KOPT-K1 (cell line): ENCODE measurements at regions not wholly inside any gene's neighbourhood (a gene's known extent, or its start where the extent isn't known, plus 50 kb on each side); places are given as distances from the start of the nearest gene placed in this dataset.

ENCODE experiments used
- H3K27ac ChIP-seq: fragments of 200-600 bp; sonication (generic); 2 replicates; pipeline ENCODE4 v1.5.1; 2016; ENCODE audit warnings: antibody characterized with exemption, mild to moderate bottlenecking, low read depth, low read length; ENCODE audit not compliant: poor library complexity, severe bottlenecking
- H3K36me3 ChIP-seq: fragments of 200-600 bp; sonication (generic); 2 replicates; pipeline ENCODE4 v1.5.1; 2017; ENCODE audit warnings: antibody characterized with exemption, mild to moderate bottlenecking, low read length, moderate library complexity; ENCODE audit not compliant: insufficient read depth
- H3K9me3 ChIP-seq: fragments of 200-600 bp; sonication (generic); 2 replicates; pipeline ENCODE4 v1.5.1; 2017; ENCODE audit warnings: antibody characterized with exemption, low read length, mild to moderate bottlenecking; ENCODE audit not compliant: insufficient read depth, poor library complexity, severe bottlenecking

- no peaks in the 10 kb centered on the region for H3K9me3 ChIP-seq
- H3K27ac ChIP-seq, result no peak overlapping the region
- no peaks in the 10 kb centered on the region for H3K36me3 ChIP-seq
Measured at GRCh38 chr22:27466229-27466628, 335.3 kb downstream of the MN1 start.

DNA sequence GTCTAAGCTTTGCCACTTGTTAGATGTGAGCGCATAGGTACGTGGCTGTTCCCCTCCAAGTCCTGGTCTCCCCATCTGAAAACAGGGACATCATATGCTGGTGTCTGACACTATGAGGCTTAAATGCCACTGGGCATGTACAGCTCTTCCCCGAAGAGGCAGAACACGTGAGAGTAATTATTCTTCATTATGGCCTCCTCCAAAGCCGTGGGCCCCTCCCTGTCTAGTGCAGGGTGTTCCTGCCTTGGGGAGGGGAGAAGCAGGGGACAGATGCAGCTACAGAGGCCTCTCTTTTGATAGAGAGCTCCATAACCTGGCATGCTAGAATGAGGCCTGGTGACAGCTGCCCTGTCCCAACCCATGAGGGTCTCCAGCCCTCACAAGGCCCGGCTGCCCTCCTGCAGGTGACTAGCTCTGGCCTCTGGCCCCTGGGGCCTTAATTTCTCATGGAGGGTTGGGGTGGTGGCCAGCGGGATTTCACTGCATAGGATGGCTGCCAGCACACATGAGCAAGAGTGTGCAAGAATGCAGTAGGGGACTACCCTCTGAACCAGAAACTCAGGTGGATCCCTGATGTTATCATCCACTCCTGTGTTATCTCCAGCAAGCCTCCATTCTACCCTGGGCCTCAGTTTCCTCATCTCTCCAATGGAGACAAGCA, 334.6 kb downstream of the MN1 start:
- Histone ChIP-seq H3K27ac (no peak overlapping the region), H3K9me3 (no peaks in the 10 kb centered on the region), H3K36me3 (no peaks in the 10 kb centered on the region)

GRCh38 chr22:27467711-27468110, 333.8 kb downstream of the MN1 start:
- no peaks in the 10 kb centered on the region for H3K9me3 ChIP-seq
- H3K27ac ChIP-seq, result no peak overlapping the region
- no peaks in the 10 kb centered on the region for H3K36me3 ChIP-seq

- Histone ChIP-seq H3K27ac (no peak overlapping the region), H3K9me3 (no peaks in the 10 kb centered on the region), H3K36me3 (no peaks in the 10 kb centered on the region)
Measured at GRCh38 chr22:27468712-27469111, 332.8 kb downstream of the MN1 start.

GRCh38 chr22:27470169-27470772, 331.3 kb downstream of the MN1 start:
- Histone ChIP-seq H3K9me3 (no peaks in the 10 kb centered on the region), H3K27ac (no peak overlapping the region), H3K36me3 (no peaks in the 10 kb centered on the region)

- Histone ChIP-seq H3K9me3 (no peaks in the 10 kb centered on the region), H3K36me3 (no peaks in the 10 kb centered on the region), H3K27ac (no peak overlapping the region)
Measured at GRCh38 chr22:27472975-27473374, 328.6 kb downstream of the MN1 start.

DNA sequence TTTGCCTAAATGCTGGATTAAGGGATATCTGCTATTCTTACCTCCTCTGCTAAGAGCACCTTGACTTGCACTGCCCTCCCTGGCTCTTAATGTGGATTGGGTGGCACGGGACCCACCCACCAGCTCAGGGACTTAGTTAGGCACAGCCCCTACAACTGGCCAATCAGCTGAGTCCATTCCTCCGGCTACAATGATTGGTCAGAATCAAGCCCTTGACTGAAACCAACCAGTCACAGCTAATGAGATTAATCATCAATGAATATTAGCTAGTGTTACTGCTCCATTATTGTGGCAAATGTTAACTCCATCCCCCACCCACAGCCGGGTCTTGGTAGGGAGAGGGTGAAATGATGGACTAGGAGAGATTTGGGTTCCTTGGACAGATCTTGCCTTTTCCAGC, 328.0 kb downstream of the MN1 start:
- Histone ChIP-seq H3K9me3 (no peaks in the 10 kb centered on the region), H3K27ac (no peak overlapping the region), H3K36me3 (no peaks in the 10 kb centered on the region)

GRCh38 chr22:27474112-27474571, 327.4 kb downstream of the MN1 start:
- no peaks in the 10 kb centered on the region for H3K9me3 ChIP-seq
- H3K36me3 ChIP-seq, result no peaks in the 10 kb centered on the region
- no peak overlapping the region for H3K27ac ChIP-seq

- H3K27ac ChIP-seq, result no peak overlapping the region
- no peaks in the 10 kb centered on the region for H3K9me3 ChIP-seq
- no peaks in the 10 kb centered on the region for H3K36me3 ChIP-seq
Measured at GRCh38 chr22:27474711-27475547, 326.6 kb downstream of the MN1 start.

DNA sequence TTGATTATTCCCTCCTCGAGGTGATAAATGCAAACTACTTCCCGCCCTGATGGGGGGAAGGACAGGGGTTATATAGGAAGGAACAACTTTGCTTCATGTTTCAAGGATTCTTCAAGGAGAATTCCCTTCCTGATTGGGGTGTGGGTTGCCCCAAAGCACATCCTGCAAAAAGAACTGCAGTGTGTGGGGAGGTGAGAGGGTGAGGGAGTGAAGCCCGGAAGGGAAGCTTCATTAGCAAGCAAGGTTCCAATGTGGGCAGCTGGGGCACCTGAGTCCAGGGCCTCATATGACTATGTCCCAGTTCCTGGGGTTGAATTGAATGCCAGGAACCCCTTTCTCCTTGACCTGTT, 326.0 kb downstream of the MN1 start:
- Histone ChIP-seq H3K9me3 (no peaks in the 10 kb centered on the region), H3K36me3 (no peaks in the 10 kb centered on the region), H3K27ac (no peak overlapping the region)

DNA sequence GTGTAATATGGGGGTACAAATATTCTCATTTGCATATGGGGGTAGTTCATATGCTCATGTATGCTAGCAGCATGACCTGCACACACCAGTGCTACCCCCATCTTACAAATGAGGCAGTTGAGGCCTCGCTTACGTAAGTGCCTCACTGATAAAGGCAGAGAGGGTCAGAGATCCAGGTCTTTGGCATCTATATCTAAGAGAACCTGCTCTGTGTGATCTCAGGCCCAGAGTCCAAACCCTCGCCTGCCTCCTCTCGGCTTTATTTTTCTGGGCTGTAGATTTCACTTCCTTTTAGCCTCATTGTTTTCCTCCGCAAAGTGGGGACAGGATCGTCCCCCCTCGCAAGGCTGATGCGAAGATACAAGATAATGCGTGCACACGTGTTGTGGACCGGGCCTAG, 325.2 kb downstream of the MN1 start:
- Histone ChIP-seq H3K27ac (no peak overlapping the region), H3K36me3 (no peaks in the 10 kb centered on the region), H3K9me3 (no peaks in the 10 kb centered on the region)

- Histone ChIP-seq H3K9me3 (no peaks in the 10 kb centered on the region), H3K27ac (no peak overlapping the region), H3K36me3 (no peaks in the 10 kb centered on the region)
Measured at GRCh38 chr22:27476729-27477128, 324.8 kb downstream of the MN1 start.

DNA sequence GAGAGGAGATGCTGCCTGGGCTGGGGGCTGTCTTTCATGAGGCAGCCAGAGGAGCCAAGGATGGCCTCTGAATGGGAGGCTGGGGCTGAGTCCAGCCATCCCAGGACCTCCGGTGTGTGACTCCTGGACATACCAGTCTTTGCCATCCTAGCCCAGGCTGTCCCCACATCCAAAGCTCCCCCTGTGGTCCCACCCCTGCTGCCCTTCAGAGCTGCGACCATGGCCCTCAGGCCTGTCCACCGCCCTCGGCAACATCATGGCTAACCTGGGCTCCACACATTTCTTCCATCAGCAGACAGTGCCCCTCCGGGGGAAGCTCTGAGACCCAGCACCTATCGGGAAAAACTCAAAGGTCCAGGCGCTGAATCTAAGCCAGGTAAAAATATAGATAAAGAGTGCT, 324.4 kb downstream of the MN1 start:
- Histone ChIP-seq H3K27ac (no peak overlapping the region), H3K36me3 (no peaks in the 10 kb centered on the region), H3K9me3 (no peaks in the 10 kb centered on the region)

DNA sequence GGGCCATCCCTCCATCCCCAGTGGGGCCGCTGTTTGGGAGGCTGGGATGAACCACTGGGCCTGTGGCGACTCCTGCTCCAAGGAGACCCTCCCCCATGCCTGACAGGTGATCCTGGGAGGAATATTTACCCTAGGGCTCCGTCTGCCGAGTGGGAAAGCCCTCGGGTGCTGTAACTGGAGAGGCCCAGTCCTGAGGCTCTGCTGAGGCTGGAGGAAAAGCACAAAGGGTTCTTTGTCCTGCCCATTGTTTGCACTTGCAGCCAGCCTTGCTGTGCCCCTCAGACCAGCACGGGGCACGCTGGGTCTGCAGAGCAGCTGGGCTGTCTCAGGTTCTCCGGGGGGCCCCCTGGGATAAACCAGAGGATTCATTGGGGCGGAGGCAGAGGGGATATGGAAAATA, 321.1 kb downstream of the MN1 start:
- H3K27ac ChIP-seq, result no peak overlapping the region

GRCh38 chr22:27482402-27482801, 319.2 kb downstream of the MN1 start:
- H3K9me3 ChIP-seq, result no peaks in the 10 kb centered on the region
- H3K27ac ChIP-seq, result no peak overlapping the region

More for the DNA sequence above, 321.1 kb downstream of the MN1 start:
- no peaks in the 10 kb centered on the region for H3K9me3 ChIP-seq
- H3K36me3 ChIP-seq, result no peaks in the 10 kb centered on the region

More at GRCh38 chr22:27482402-27482801, 319.2 kb downstream of the MN1 start:
- no peaks in the 10 kb centered on the region for H3K36me3 ChIP-seq
